SK-N-SH (cell line): ENCODE measurements at regions not wholly inside any gene's neighbourhood (a gene's known extent, or its start where the extent isn't known, plus 50 kb on each side); places are given as distances from the start of the nearest gene placed in this dataset.

ENCODE experiments used
- CHD2 ChIP-seq: fragments of 150-350 bp; IDR thresholded peaks from 2 replicates; pipeline ENCODE4 v1.6.1; 2018; ENCODE audit warnings: low read length; ENCODE audit not compliant: partially characterized antibody
- GABPA ChIP-seq: IDR thresholded peaks from 2 replicates; pipeline ENCODE4 v1.4.0; 2012; ENCODE audit warnings: low read depth, mild to moderate bottlenecking
- JUND ChIP-seq: IDR thresholded peaks from 2 replicates; pipeline ENCODE4 v1.4.0; 2012
- NFIC ChIP-seq: IDR thresholded peaks from 2 replicates; pipeline ENCODE4 v1.4.0; 2012; ENCODE audit warnings: borderline replicate concordance
- POLR2AphosphoS5 ChIP-seq: IDR thresholded peaks from 2 replicates; pipeline ENCODE4 v1.6.1; 2012; ENCODE audit warnings: low read depth, low read length
- TAF1 ChIP-seq: IDR thresholded peaks from 2 replicates; pipeline ENCODE4 v1.6.1; 2012; ENCODE audit warnings: low read depth, mild to moderate bottlenecking, low read length, moderate library complexity, borderline replicate concordance
- TF ChIP-seq, protein P1 (sequence below): fragments of 200-600 bp; sonication (generic); IDR thresholded peaks from 2 replicates; pipeline ENCODE4 v1.6.1; 2017; ENCODE audit warnings: antibody characterized with exemption, mild to moderate bottlenecking, moderate library complexity
- TF ChIP-seq, protein P2 (sequence below): IDR thresholded peaks from 2 replicates; pipeline ENCODE4 v1.6.1; 2012; ENCODE audit warnings: mild to moderate bottlenecking, low read depth, low read length, moderate library complexity
- TF ChIP-seq, protein P3 (sequence below): IDR thresholded peaks from 2 replicates; pipeline ENCODE4 v1.4.0; 2012; ENCODE audit warnings: low read depth, borderline replicate concordance

DNA sequence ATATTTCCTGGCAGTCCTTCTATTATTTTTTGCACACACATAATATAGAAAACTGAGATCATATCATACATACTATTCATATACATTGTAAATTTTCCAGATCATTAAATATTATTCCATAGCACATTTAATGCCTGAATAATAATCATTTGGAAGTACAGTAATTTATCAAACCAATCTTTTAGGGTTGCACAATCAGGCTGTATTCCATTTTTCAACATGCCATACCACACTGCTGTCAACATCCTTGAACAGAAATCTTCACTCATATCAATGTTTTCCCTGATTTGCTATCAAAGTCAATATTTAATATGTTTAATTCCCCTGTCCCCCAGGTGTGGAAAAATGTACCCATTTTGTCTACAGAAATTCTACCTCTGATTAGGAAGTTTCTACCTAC, 122.7 kb upstream of the ADGRF1 start:
- TF ChIP-seq JUND = no peak
- no peak for TF ChIP-seq POLR2AphosphoS5
- TF ChIP-seq, protein P1, sequence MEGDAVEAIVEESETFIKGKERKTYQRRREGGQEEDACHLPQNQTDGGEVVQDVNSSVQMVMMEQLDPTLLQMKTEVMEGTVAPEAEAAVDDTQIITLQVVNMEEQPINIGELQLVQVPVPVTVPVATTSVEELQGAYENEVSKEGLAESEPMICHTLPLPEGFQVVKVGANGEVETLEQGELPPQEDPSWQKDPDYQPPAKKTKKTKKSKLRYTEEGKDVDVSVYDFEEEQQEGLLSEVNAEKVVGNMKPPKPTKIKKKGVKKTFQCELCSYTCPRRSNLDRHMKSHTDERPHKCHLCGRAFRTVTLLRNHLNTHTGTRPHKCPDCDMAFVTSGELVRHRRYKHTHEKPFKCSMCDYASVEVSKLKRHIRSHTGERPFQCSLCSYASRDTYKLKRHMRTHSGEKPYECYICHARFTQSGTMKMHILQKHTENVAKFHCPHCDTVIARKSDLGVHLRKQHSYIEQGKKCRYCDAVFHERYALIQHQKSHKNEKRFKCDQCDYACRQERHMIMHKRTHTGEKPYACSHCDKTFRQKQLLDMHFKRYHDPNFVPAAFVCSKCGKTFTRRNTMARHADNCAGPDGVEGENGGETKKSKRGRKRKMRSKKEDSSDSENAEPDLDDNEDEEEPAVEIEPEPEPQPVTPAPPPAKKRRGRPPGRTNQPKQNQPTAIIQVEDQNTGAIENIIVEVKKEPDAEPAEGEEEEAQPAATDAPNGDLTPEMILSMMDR = no peak
- TF ChIP-seq GABPA = no peak
- TF ChIP-seq TAF1 = no peak
- TF ChIP-seq, protein P2, sequence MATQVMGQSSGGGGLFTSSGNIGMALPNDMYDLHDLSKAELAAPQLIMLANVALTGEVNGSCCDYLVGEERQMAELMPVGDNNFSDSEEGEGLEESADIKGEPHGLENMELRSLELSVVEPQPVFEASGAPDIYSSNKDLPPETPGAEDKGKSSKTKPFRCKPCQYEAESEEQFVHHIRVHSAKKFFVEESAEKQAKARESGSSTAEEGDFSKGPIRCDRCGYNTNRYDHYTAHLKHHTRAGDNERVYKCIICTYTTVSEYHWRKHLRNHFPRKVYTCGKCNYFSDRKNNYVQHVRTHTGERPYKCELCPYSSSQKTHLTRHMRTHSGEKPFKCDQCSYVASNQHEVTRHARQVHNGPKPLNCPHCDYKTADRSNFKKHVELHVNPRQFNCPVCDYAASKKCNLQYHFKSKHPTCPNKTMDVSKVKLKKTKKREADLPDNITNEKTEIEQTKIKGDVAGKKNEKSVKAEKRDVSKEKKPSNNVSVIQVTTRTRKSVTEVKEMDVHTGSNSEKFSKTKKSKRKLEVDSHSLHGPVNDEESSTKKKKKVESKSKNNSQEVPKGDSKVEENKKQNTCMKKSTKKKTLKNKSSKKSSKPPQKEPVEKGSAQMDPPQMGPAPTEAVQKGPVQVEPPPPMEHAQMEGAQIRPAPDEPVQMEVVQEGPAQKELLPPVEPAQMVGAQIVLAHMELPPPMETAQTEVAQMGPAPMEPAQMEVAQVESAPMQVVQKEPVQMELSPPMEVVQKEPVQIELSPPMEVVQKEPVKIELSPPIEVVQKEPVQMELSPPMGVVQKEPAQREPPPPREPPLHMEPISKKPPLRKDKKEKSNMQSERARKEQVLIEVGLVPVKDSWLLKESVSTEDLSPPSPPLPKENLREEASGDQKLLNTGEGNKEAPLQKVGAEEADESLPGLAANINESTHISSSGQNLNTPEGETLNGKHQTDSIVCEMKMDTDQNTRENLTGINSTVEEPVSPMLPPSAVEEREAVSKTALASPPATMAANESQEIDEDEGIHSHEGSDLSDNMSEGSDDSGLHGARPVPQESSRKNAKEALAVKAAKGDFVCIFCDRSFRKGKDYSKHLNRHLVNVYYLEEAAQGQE = no peak
- no peak for TF ChIP-seq NFIC
- TF ChIP-seq CHD2 = no peak
- TF ChIP-seq, protein P3, sequence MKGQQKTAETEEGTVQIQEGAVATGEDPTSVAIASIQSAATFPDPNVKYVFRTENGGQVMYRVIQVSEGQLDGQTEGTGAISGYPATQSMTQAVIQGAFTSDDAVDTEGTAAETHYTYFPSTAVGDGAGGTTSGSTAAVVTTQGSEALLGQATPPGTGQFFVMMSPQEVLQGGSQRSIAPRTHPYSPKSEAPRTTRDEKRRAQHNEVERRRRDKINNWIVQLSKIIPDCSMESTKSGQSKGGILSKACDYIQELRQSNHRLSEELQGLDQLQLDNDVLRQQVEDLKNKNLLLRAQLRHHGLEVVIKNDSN = no peak
